Lung (tissue), 11 donors: ENCODE measurements at regions not wholly inside any gene's neighbourhood (a gene's known extent, or its start where the extent isn't known, plus 50 kb on each side); places are given as distances from the start of the nearest gene placed in this dataset.

Experiments
- ATAC-seq: fragments of 200-7000 bp; cut with Tn5 transposase; one replicate; pipeline ENCODE4 v1.9.1; 2020; ENCODE audit warnings: moderate number of reproducible peaks; ENCODE audit not compliant: insufficient read depth, low FRiP score
- DNase-seq, 3 donors: peaks; one replicate each; pipeline ENCODE4 v3.0.0-alpha.2; 2013 to 2017
- H3K27ac ChIP-seq, 2 donors: one replicate each; pipeline ENCODE4 v1.5.1; 2013; ENCODE audit warnings: mild to moderate bottlenecking in 2 of 2, moderate library complexity in 2 of 2, control low read depth in 1 of 2, inconsistent platforms in 1 of 2, low read depth in 1 of 2, low read length in 1 of 2
- H3K27me3 ChIP-seq, 3 donors: one replicate each; pipeline ENCODE4 v1.5.1; 2013; ENCODE audit warnings: low read length in 2 of 3; ENCODE audit not compliant: control insufficient read depth in 3 of 3, insufficient read depth in 3 of 3
- H3K36me3 ChIP-seq, 4 donors: one replicate each; pipeline ENCODE4 v1.5.1; 2013; ENCODE audit warnings: low read length in 4 of 4, mild to moderate bottlenecking in 1 of 4, moderate library complexity in 1 of 4; ENCODE audit not compliant: control insufficient read depth in 4 of 4, insufficient read depth in 4 of 4
- H3K4me1 ChIP-seq, 5 donors: one replicate each; pipeline ENCODE4 v1.5.1; 2013; ENCODE audit warnings: low read length in 5 of 5, mild to moderate bottlenecking in 2 of 5, moderate library complexity in 1 of 5; ENCODE audit not compliant: control insufficient read depth in 5 of 5, insufficient read depth in 5 of 5
- H3K4me3 ChIP-seq: one replicate; pipeline ENCODE4 v1.5.1; 2013; ENCODE audit warnings: mild to moderate bottlenecking, control low read depth, moderate library complexity
- H3K9ac ChIP-seq, 2 donors: one replicate each; pipeline ENCODE4 v1.5.1; 2013; ENCODE audit warnings: low read length in 2 of 2, control low read depth in 1 of 2; ENCODE audit not compliant: insufficient read depth in 1 of 2
- H3K9me3 ChIP-seq, 4 donors: one replicate each; pipeline ENCODE4 v1.5.1; 2013; ENCODE audit warnings: low read length in 3 of 4, mild to moderate bottlenecking in 1 of 4, moderate library complexity in 1 of 4; ENCODE audit not compliant: control insufficient read depth in 4 of 4, insufficient read depth in 3 of 4
- CTCF ChIP-seq: IDR thresholded peaks from 2 replicates; pipeline ENCODE4 v1.5.1; 2012; ENCODE audit warnings: mild to moderate bottlenecking; ENCODE audit errors: control extremely low read depth, extremely low read depth
- WGBS, 2 donors: extraction: QIAGEN DNeasy Blood & Tissue Kit; methylation state at CpG; one replicate each; pipeline ENCODE4 v1.1.7; 2013; 5-methylcytosine and 5-hydroxymethylcytosine counted together
- donor health status: control.
- donor health status: control.
- donor health status: Bipolar disorder and iron deficiency.
- donor health status: healthy.
- donor health status: DM: yes; HTN: yes; CAD: no.

GRCh38 chr5:36523450-36523849, 83.0 kb upstream of the SLC1A3 start:
- DNase-seq (no peak), ATAC-seq (no peak)
- Histone ChIP-seq H3K4me3 (no peak overlapping the region), H3K9ac (no peak overlapping the region), H3K27ac (no peak overlapping the region), H3K27me3 (no peaks in the 10 kb centered on the region), H3K9me3 (peaks cover 0 to 2% (median 0%) of the 10 kb centered on the region in 4 donors), H3K36me3 (no peaks in the 10 kb centered on the region), H3K4me1 (peaks cover 0 to 5% (median 0%) of the 10 kb centered on the region in 5 donors)
- WGBS, 2 donors = 91 to 95% methylated on average over 5 of the region's 5 CpGs
- TF ChIP-seq CTCF = no peak

GRCh38 chr5:36523926-36524325, 82.5 kb upstream of the SLC1A3 start:
- Histone ChIP-seq H3K4me3 (no peak overlapping the region), H3K9ac (no peak overlapping the region), H3K27ac (no peak overlapping the region), H3K4me1 (peaks cover 0 to 5% (median 0%) of the 10 kb centered on the region in 5 donors), H3K36me3 (no peaks in the 10 kb centered on the region), H3K9me3 (peaks cover 0 to 2% (median 0%) of the 10 kb centered on the region in 4 donors), H3K27me3 (no peaks in the 10 kb centered on the region)
- ATAC-seq (no peak), DNase-seq (no peak)
- TF ChIP-seq CTCF = no peak
- WGBS, 2 donors = 85 to 88% methylated on average over 6 of the region's 6 CpGs

GRCh38 chr5:36526537-36526936, 79.9 kb upstream of the SLC1A3 start:
- H3K4me3 ChIP-seq = no peak overlapping the region
- no peak overlapping the region for H3K27ac ChIP-seq
- WGBS, 2 donors = 89 to 90% methylated on average over 5 of the region's 5 CpGs
- H3K4me1 ChIP-seq = peaks cover 0 to 10% (median 0%) of the 10 kb centered on the region in 5 donors
- DNase-seq (no peak), ATAC-seq (no peak)
- H3K27me3 ChIP-seq = no peaks in the 10 kb centered on the region
- TF ChIP-seq CTCF = no peak
- H3K36me3 ChIP-seq = no peaks in the 10 kb centered on the region
- H3K9ac ChIP-seq = no peak overlapping the region
- peaks cover 0 to 2% (median 0%) of the 10 kb centered on the region in 4 donors for H3K9me3 ChIP-seq

GRCh38 chr5:36528588-36528987, 77.8 kb upstream of the SLC1A3 start:
- Histone ChIP-seq H3K9ac (no peak overlapping the region), H3K36me3 (no peaks in the 10 kb centered on the region), H3K4me1 (peaks cover 0 to 5% (median 0%) of the 10 kb centered on the region in 5 donors), H3K4me3 (no peak overlapping the region), H3K27ac (no peak overlapping the region), H3K9me3 (peaks cover 0 to under 1% (median 0%) of the 10 kb centered on the region in 4 donors), H3K27me3 (no peaks in the 10 kb centered on the region)
- ATAC-seq (no peak), DNase-seq (no peak)
- WGBS, 2 donors = 81 to 83% methylated on average over 6 of the region's 6 CpGs
- TF ChIP-seq CTCF = no peak
